Heart right ventricle (tissue), 16 donors: ENCODE measurements at regions not wholly inside any gene's neighbourhood (a gene's known extent, or its start where the extent isn't known, plus 50 kb on each side); places are given as distances from the start of the nearest gene placed in this dataset.
A peak's percentile ranks its signal among the peaks of the same experiment; 100 is the strongest.

Experiments used
- ATAC-seq, 8 donors: fragments of 200-7000 bp; cut with Tn5 transposase; one replicate each; pipeline ENCODE4 v1.9.1; 2020; ENCODE audit warnings: mild to moderate bottlenecking in 8 of 8, moderate library complexity in 8 of 8, moderate number of reproducible peaks in 1 of 8
- DNase-seq, 2 donors: peaks; one replicate each; pipeline ENCODE4 v3.0.0-alpha.2; 2020
- H3K27ac ChIP-seq, 10 donors: fragments of 200-600 bp; sonication (generic) in 2 of 10; one replicate each; pipeline versions ENCODE4 v1.5.0 to v1.8.0; 2020 to 2022; ENCODE audit warnings: mild to moderate bottlenecking in 3 of 10
- H3K27me3 ChIP-seq, 7 donors: fragments of 200-600 bp; one replicate each; pipeline ENCODE4 v1.8.0; 2021 to 2022; ENCODE audit warnings: mild to moderate bottlenecking in 2 of 7
- H3K36me3 ChIP-seq, 9 donors: fragments of 200-600 bp; sonication (generic) in 1 of 9; one replicate each; pipeline versions ENCODE4 v1.5.0 to v1.8.0; 2020 to 2022; ENCODE audit warnings: mild to moderate bottlenecking in 2 of 9
- H3K4me1 ChIP-seq, 9 donors: fragments of 200-600 bp; sonication (generic) in 1 of 9; one replicate each; pipeline versions ENCODE4 v1.5.0 to v1.8.0; 2020 to 2022; ENCODE audit warnings: mild to moderate bottlenecking in 4 of 9
- H3K4me3 ChIP-seq, 10 donors: fragments of 200-600 bp; sonication (generic) in 2 of 10; one replicate each; pipeline versions ENCODE4 v1.5.0 to v1.8.0; 2020 to 2022; ENCODE audit warnings: mild to moderate bottlenecking in 7 of 10, moderate library complexity in 2 of 10
- H3K9me3 ChIP-seq, 11 donors: fragments of 200-600 bp in 10 of 11; sonication (generic) in 2 of 11; one replicate each; pipeline versions ENCODE4 v1.5.0 to v1.8.0; 2013 to 2022; ENCODE audit warnings: mild to moderate bottlenecking in 2 of 11, control low read depth in 1 of 11, moderate library complexity in 1 of 11
- WGBS, 2 donors: extraction: QIAGEN DNeasy Blood & Tissue Kit; methylation state at CpG; one replicate each; pipeline ENCODE4 v1.1.7; 2013; ENCODE audit warnings: inconsistent platforms in 1 of 2; 5-methylcytosine and 5-hydroxymethylcytosine counted together
- intact Hi-C, 10 donors: fragments of 100-400 bp; cut with DNase I; formaldehyde crosslinking; loops; one replicate each; pipeline versions ENCODE4 v1.11.1 to v1.14.2; 2022
- TF ChIP-seq, protein P1 (sequence below), 9 donors: fragments of 200-600 bp; sonication (generic) in 2 of 9; IDR thresholded peaks; one replicate each; pipeline versions ENCODE4 v1.5.0 to v1.8.0; 2021 to 2022; ENCODE audit warnings: antibody characterized with exemption in 9 of 9, mild to moderate bottlenecking in 5 of 9, moderate library complexity in 1 of 9
- donor health status: Arrhythmogenic right ventricular cardiomyopathy.
- donor health status: ischemic (EF 13 %, LVEDD 7.1; RV severe dilation, severe dysfunction).
- donor health status: healthy with polysubstance abuse.
- donor health status: DM: no; HTN: yes; CAD: no.
- donor health status: DM: no; HTN: no; CAD: no.
- donor health status: ischemic (EF 25% LVEDD 6.9; RV normal size, moderate dysfunction).
- donor health status: ischemic (EF 25% LVEDD 5.7; RV mildly dilated, moderate dysfunction).
- donor health status: healthy.
- donor health status: DM: yes; HTN: yes; CAD: no.
- donor health status: Ischemic cardiomyopathy.
- donor health status: ischemic (EF 35%, LVEDD 5.7; RV mildly dilated, moderate dysfunction).
- donor health status: nonischemic (EF 11% LVEDD 7.7; RV severe dilation, severe dysfunction).
- donor health status: DM: yes; HTN: yes; CAD: no.
- donor health status: PGD.
- donor health status: ischemic (EF 29% LVEDD 5.4; RV normal size, mild dysfunction).
- donor health status: nonischemic (EF 23%, LVEDD 6.1; RV moderate dilation, normal function).

DNA sequence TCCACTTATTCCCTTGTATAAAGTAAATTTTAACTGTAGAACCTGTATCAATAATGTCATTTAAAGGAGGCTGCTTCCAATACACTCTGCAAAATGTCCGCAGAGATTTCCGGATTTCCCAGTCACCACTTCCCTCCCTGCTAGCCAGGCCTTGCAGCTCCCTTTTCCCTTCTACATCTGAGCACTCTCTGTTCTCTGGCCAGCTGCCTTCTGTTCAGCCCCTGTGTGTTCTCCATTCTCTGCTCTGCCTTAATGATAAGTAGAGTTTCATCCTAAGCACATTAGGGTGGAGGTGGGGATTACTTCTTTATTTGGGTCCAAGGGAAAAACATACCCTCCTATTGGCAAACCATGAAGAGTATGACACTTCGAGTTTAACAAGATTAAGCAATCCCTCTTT, 719.6 kb upstream of the WWC1 start:
- 81 to 82% methylated on average over 3 of the region's 3 CpGs for WGBS, 2 donors
- ATAC-seq (no peak), DNase-seq (no peak)
- TF ChIP-seq, protein P1, sequence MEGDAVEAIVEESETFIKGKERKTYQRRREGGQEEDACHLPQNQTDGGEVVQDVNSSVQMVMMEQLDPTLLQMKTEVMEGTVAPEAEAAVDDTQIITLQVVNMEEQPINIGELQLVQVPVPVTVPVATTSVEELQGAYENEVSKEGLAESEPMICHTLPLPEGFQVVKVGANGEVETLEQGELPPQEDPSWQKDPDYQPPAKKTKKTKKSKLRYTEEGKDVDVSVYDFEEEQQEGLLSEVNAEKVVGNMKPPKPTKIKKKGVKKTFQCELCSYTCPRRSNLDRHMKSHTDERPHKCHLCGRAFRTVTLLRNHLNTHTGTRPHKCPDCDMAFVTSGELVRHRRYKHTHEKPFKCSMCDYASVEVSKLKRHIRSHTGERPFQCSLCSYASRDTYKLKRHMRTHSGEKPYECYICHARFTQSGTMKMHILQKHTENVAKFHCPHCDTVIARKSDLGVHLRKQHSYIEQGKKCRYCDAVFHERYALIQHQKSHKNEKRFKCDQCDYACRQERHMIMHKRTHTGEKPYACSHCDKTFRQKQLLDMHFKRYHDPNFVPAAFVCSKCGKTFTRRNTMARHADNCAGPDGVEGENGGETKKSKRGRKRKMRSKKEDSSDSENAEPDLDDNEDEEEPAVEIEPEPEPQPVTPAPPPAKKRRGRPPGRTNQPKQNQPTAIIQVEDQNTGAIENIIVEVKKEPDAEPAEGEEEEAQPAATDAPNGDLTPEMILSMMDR (IDR thresholded peaks at IDR 0.05), result no peak
- intact Hi-C loops, result loop anchor here in 3 of 10 donors (10.0 kb wide), 2 partner anchors 643 to 653 kb away; no protein-coding TSS in a partner anchor
- Histone ChIP-seq H3K36me3 (no peaks in the 10 kb centered on the region), H3K27ac (no peak overlapping the region), H3K9me3 (no peaks in the 10 kb centered on the region), H3K4me1 (peaks cover 0 to 13% (median 6%) of the 10 kb centered on the region in 9 donors), H3K4me3 (no peak overlapping the region), H3K27me3 (peaks cover 0 to 84% (median 56%) of the 10 kb centered on the region in 7 donors)

DNA sequence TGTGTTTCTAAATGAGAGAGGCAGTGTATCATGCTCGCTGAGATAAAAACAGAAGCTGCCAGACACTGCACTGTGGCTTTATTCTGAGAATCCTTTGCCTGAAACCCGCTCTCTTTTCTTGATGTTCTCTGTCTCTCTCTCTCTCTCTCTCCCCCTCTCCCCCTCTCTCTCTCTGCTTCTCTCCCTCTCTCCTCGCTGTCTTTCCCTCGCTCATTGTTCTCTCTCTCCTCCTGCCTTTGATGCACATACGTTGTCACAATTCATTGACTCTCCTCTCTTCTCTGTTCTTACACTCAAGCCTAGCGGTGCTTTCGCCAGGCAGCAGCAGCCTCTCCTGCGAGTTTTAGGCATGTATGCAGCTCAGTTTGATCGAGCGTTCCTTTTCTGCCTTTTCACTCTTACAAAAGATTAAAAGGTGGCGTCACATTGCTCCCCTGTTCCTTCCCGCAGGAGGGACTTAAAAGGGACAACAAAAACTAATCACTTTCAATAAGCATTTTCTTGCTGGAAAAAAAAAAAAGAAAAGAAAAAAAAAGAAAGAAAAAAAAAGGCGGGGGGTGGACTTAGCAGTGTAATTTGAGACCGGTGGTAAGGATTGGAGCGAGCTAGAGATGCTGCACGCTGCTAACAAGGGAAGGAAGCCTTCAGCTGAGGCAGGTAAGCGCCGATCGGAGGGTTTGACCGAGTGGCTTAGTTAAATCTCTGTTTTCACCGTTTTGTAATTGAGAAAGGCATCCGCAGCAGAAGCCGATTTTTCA, 717.9 kb upstream of the WWC1 start:
- intact Hi-C loops, result loop anchor here in 3 of 10 donors (10.0 kb wide), 2 partner anchors 641 to 651 kb away; no protein-coding TSS in a partner anchor
- Histone ChIP-seq H3K4me1 (peaks cover 0 to 13% (median 6%) of the 10 kb centered on the region in 9 donors), H3K4me3 (peak overlapping the region in 8 of 10 donors; percentile 12 to 28 (median 24)), H3K9me3 (no peaks in the 10 kb centered on the region), H3K27ac (no peak overlapping the region), H3K27me3 (peaks cover 0 to 96% (median 67%) of the 10 kb centered on the region in 7 donors), H3K36me3 (no peaks in the 10 kb centered on the region)
- DNase-seq (no peak), ATAC-seq (peak in 2 of 8 donors; percentile 27 to 31)
- WGBS, 2 donors, result 1% methylated on average over 23 of the region's 23 CpGs
- TF ChIP-seq, protein P1 (IDR thresholded peaks at IDR 0.05), result no peak

DNA sequence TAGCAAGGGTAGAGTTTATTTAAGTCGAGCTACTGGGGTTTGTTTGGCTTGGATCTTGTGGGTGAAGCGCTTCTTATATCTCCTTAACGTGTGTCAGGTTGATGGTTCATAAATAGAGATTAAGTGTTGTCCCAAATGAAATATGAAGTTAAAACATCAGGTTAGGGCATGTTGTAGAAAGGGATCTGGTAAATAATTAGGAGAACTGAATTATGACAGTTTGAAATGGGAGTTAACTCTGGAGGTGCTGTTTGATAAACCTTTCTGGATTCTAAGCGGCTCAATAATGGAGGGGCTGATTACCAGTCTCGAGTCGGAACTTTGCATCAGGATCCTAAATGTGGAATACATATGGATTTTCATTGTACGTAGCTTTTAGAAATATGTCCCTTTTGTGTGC, 717.0 kb upstream of the WWC1 start:
- no peak for ATAC-seq
- intact Hi-C loops, result loop anchor here in 3 of 10 donors (10.0 kb wide), 2 partner anchors 640 to 650 kb away; no protein-coding TSS in a partner anchor

GRCh38 chr5:167575330-167575729, 716.1 kb upstream of the WWC1 start:
- TF ChIP-seq, protein P1 (IDR thresholded peaks at IDR 0.05), result no peak
- Histone ChIP-seq H3K9me3 (no peaks in the 10 kb centered on the region), H3K4me3 (no peak overlapping the region), H3K36me3 (no peaks in the 10 kb centered on the region), H3K27me3 (peaks cover 0 to 94% (median 67%) of the 10 kb centered on the region in 7 donors), H3K27ac (no peak overlapping the region), H3K4me1 (peaks cover 0 to 13% (median 6%) of the 10 kb centered on the region in 9 donors)
- whole genome bisulfite sequencing, 2 donors, result 80 to 87% methylated on average over 5 of the region's 5 CpGs
- intact Hi-C loops, result loop anchor here in 3 of 10 donors (10.0 kb wide), 2 partner anchors 639 to 649 kb away; no protein-coding TSS in a partner anchor
- DNase-seq (no peak), ATAC-seq (no peak)

More for the DNA sequence above, 717.0 kb upstream of the WWC1 start:
- Histone ChIP-seq H3K4me3 (no peak overlapping the region), H3K27me3 (peaks cover 0 to 95% (median 67%) of the 10 kb centered on the region in 7 donors), H3K36me3 (no peaks in the 10 kb centered on the region), H3K4me1 (peaks cover 0 to 13% (median 6%) of the 10 kb centered on the region in 9 donors), H3K27ac (no peak overlapping the region), H3K9me3 (no peaks in the 10 kb centered on the region)
- 52 to 54% methylated on average over 7 of the region's 7 CpGs for WGBS, 2 donors
- TF ChIP-seq, protein P1 (IDR thresholded peaks at IDR 0.05), result no peak
- no peak for DNase-seq
